SW 1271 (cell line): ENCODE measurements at regions not wholly inside any gene's neighbourhood (a gene's known extent, or its start where the extent isn't known, plus 50 kb on each side); places are given as distances from the start of the nearest gene placed in this dataset.

ENCODE experiments used
- DNase-seq, 2 experiments: peaks; one replicate each; lab custom pipeline; 2025; lab: John Stamatoyannopoulos, UW

- DNase-seq = no peak
These were observed 170.4 kb upstream of the HS3ST1 start for GRCh38 chr4:11599064-11599463.

- no peak for DNase-seq
These were observed 169.9 kb upstream of the HS3ST1 start for GRCh38 chr4:11598591-11598990.

GRCh38 chr4:11597506-11597905 is 168.8 kb upstream of the HS3ST1 start:
- no peak for DNase-seq

DNA sequence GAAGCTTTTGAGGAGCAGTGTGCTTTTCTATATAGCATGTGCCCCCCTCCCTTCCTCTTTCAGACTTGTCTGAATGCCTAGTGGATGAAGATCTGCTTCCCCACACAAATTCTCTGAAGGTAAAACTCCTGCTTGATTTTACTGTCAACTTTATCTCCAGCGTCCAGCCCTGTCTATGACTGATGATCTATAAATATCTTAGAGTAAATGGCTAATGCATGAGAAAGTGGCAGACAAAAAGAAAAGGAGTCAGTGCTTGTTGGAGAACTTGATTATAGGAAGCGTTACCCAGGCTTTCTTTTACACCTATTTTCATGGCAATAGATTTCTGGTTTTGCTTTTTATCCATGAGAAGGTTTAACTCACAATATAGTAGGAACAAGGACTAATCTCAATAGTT is 168.3 kb upstream of the HS3ST1 start:
- DNase-seq = no peak

GRCh38 chr4:11593576-11594116 is 165.0 kb upstream of the HS3ST1 start:
- DNase-seq = no peak

DNA sequence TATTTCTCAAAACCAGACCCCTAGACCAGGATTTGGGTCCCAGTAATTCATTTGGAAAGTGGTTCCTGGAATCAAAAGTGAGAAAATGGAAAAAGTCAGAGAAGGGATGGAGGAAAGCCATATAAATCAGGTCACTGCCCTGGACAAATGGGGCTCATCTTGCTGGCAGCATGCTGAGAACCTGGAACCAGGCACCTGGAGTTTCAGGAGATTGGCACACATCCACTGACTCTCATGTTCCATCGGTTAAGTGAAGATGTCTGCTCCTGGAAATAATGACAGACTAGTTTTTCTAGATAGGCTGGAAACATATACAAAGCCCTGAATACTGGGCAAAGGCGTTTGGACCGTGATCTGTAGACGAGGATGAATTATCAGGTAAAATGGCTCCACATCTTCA is 163.6 kb upstream of the HS3ST1 start:
- no peak for DNase-seq

DNA sequence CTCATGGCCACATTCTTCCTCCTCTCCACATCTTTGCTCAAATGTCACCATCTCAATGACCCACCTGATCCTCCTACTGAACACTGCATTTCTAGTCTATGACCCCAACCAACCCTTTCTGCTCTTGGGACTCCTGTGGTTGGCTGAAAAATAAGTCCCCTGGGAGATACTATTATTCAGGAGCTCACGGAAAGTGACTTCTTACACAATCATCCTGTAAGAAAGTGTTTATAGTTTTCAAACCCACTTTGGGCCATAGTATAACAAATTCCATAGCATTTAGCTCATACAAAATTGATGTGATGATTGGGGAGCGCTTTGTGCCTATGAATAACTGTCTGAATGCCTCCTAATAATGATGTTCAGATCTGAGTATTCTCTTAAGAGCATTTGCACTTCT is 161.4 kb upstream of the HS3ST1 start:
- no peak for DNase-seq

- no peak for DNase-seq
These were observed 161.0 kb upstream of the HS3ST1 start for GRCh38 chr4:11589676-11590075.

GRCh38 chr4:11587797-11588196 is 159.1 kb upstream of the HS3ST1 start:
- no peak for DNase-seq

GRCh38 chr4:11585506-11585905 is 156.8 kb upstream of the HS3ST1 start:
- no peak for DNase-seq

DNA sequence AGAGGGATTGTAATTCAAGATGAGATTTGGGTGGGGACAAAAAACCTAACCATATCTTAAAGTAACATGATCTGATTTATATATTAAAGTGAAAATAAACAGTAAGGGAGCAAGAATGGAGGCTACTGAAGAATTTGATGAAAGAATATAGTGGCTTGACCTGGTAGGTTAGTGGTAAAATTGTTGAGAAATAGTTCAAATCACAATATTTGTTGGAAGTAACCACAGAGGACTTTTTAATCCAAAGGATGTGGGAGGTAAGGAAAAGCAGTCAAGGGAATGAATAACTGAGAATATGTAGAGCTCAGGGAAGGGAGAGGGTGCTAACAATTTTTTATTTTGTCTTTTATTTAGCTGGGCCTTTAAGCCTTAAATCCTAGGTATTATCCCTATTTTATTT is 139.8 kb upstream of the HS3ST1 start:
- DNase-seq = no peak

- no peak for DNase-seq
These were observed 137.8 kb upstream of the HS3ST1 start for GRCh38 chr4:11566444-11567022.

GRCh38 chr4:11565899-11566298 is 137.2 kb upstream of the HS3ST1 start:
- no peak for DNase-seq

- no peak for DNase-seq
These were observed 136.5 kb upstream of the HS3ST1 start for GRCh38 chr4:11565213-11565612.

- DNase-seq = no peak
These were observed 135.3 kb upstream of the HS3ST1 start for GRCh38 chr4:11564021-11564420.

DNA sequence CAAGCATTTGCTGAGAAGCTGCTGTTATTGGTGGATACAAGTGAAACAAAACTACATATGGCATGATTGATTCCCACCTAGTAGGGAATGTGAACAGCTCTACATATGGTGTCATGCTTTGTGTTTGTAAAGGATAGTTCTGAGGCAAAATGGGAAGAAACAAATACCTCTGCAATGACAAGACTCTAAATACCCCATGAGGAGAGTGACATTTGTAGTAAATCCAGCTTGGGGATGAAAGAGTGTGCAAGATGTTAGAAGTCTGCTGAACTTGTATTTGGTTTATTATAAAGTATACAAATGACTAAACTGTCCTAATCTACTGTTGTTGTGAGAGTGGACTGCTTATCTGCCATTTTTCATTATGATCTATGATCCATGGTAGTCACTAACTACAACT is 120.8 kb upstream of the HS3ST1 start:
- no peak for DNase-seq

GRCh38 chr4:11548597-11549082 is 119.9 kb upstream of the HS3ST1 start:
- peak; percentile 6 to 44 for DNase-seq

DNA sequence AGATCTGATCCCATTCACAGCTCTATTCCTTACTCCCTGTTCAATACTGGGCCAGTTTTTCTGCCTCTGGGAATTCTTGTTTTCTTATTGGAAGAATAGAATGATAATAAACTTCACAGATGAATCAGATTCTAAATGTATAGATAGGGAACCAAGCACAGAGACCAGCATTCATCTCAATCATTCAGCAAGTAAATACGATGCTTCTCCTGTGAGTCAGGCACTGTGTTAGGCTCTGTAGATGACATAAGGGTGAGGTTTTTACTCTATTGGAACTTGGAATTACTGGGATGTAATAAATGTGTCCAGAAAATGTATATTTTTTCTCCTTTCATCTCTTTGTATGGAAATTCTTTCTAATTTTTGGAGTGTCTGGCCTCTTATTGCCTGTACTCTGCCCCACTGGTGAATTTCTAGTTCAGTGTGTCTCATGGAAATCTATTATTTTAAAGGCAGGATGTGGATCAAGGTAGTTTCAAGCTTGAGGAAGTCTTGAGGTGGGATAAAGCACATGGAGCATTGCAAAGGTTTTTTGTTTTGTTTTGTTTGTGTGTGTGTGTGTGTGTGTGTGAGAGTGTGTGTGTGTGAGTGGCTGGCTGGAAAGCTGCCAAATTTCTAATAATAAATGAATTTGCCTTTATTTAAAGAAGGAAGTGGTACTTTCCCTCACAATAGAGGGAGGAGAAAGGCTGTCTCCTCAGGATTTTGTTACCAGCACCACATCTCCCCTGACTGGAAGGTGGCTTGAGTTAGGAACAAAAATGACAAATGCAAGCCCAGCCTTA is 117.9 kb upstream of the HS3ST1 start:
- DNase-seq = no peak

- no peak for DNase-seq
These were observed 117.0 kb upstream of the HS3ST1 start for GRCh38 chr4:11545651-11546050.

DNA sequence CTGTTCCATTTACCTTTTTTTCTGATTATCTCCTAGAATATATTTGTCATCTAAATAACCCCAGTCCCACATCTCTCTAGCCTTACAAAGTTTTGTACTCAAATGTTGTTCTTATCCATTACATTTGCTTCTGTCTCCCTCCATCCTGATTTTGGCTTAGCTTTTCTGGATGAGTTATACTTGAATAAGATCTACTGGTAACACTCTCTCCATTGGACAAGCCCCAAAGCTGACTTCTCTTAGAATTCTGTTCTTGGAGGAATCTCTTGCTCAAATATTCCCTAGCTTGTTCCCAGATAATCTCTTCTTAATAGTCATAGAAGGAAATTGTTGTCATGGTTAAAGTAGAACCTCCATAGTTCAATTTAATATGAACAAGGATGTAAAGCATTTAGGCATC is 115.5 kb upstream of the HS3ST1 start:
- DNase-seq = no peak

GRCh38 chr4:11543706-11544105 is 115.0 kb upstream of the HS3ST1 start:
- peak; percentile 64 to 73 for DNase-seq

- DNase-seq = no peak
These were observed 114.3 kb upstream of the HS3ST1 start for GRCh38 chr4:11542952-11543351.

GRCh38 chr4:11537846-11538245 is 109.2 kb upstream of the HS3ST1 start:
- DNase-seq = no peak
